DOHH2 (cell line): ENCODE measurements at regions not wholly inside any gene's neighbourhood (a gene's known extent, or its start where the extent isn't known, plus 50 kb on each side); places are given as distances from the start of the nearest gene placed in this dataset.

Source experiments
- H3F3A ChIP-seq: fragments of 200-600 bp; sonication (generic), shearing (Covaris generic); 2 replicates; pipeline ENCODE4 v1.6.0; 2016; ENCODE audit warnings: antibody characterized with exemption, mild to moderate bottlenecking; ENCODE audit not compliant: control insufficient read depth, insufficient read depth
- H3K27ac ChIP-seq: fragments of 200-600 bp; sonication (generic); 2 replicates; pipeline ENCODE4 v1.5.1; 2014; ENCODE audit warnings: low read depth, mild to moderate bottlenecking, low read length, moderate library complexity
- H3K27me3 ChIP-seq: fragments of 200-600 bp; sonication (generic); 2 replicates; pipeline ENCODE4 v1.6.1; 2014; ENCODE audit warnings: mild to moderate bottlenecking, low read length, mixed read lengths; ENCODE audit not compliant: control insufficient read depth
- H3K36me3 ChIP-seq: fragments of 200-600 bp; sonication (generic); 2 replicates; pipeline ENCODE4 v1.6.1; 2014; ENCODE audit warnings: mild to moderate bottlenecking, low read length, moderate library complexity, mixed read lengths; ENCODE audit not compliant: control insufficient read depth
- H3K4me1 ChIP-seq: fragments of 200-600 bp; sonication (generic); 2 replicates; pipeline ENCODE4 v1.6.1; 2014; ENCODE audit warnings: mild to moderate bottlenecking, low read length, mixed read lengths; ENCODE audit not compliant: control insufficient read depth
- H3K4me2 ChIP-seq: fragments of 200-600 bp; sonication (generic); 2 replicates; pipeline ENCODE4 v1.6.0; 2014; ENCODE audit warnings: mild to moderate bottlenecking, low read length, moderate library complexity
- H3K4me3 ChIP-seq: fragments of 200-600 bp; sonication (generic); 2 replicates; pipeline ENCODE4 v1.5.1; 2014; ENCODE audit warnings: mild to moderate bottlenecking, low read length, mixed read lengths
- H3K79me2 ChIP-seq: fragments of 200-600 bp; sonication (generic); 2 replicates; pipeline ENCODE4 v1.6.1; 2014; ENCODE audit warnings: mild to moderate bottlenecking, low read length, mixed read lengths; ENCODE audit not compliant: control insufficient read depth
- H3K9me2 ChIP-seq: fragments of 200-600 bp; sonication (generic); replicated peaks from 2 replicates; pipeline ENCODE4 v1.6.1; 2014; ENCODE audit warnings: mild to moderate bottlenecking, low read length, mixed read lengths; ENCODE audit not compliant: control insufficient read depth
- H3K9me3 ChIP-seq: fragments of 200-600 bp; sonication (generic); 2 replicates; pipeline ENCODE4 v1.6.1; 2014; ENCODE audit warnings: antibody characterized with exemption, low read length, mixed read lengths; ENCODE audit not compliant: control insufficient read depth, insufficient read depth
- H4K20me1 ChIP-seq: fragments of 200-600 bp; sonication (generic); 2 replicates; pipeline ENCODE4 v1.6.0; 2014; ENCODE audit warnings: low read depth, mild to moderate bottlenecking, antibody characterized with exemption, low read length, moderate library complexity; ENCODE audit not compliant: control insufficient read depth, insufficient read depth
- CTCF ChIP-seq: fragments of 200-600 bp; sonication (generic); IDR thresholded peaks from one replicate; pipeline ENCODE4 v1.5.1; 2014; ENCODE audit warnings: antibody characterized with exemption, mild to moderate bottlenecking, low read depth, low read length; ENCODE audit not compliant: poor library complexity, severe bottlenecking
- EZH2phosphoT487 ChIP-seq: fragments of 200-600 bp; sonication (generic); IDR thresholded peaks from 2 replicates; pipeline ENCODE4 v1.6.1; 2017; ENCODE audit warnings: borderline replicate concordance, mild to moderate bottlenecking, antibody characterized with exemption, low read length, moderate library complexity, mixed read lengths

- no peak overlapping the region for H3K4me2 ChIP-seq
- H3K9me3 ChIP-seq, result no peaks in the 10 kb centered on the region
- no peak overlapping the region for H3K27ac ChIP-seq
- no peaks in the 10 kb centered on the region for H3K4me1 ChIP-seq
- no peaks in the 10 kb centered on the region for H3K79me2 ChIP-seq
- H3F3A ChIP-seq, result no peaks in the 10 kb centered on the region
- no peaks in the 10 kb centered on the region for H4K20me1 ChIP-seq
- no peaks in the 10 kb centered on the region for H3K36me3 ChIP-seq
- no peak for TF ChIP-seq CTCF
- no peak for TF ChIP-seq EZH2phosphoT487
- no peak overlapping the region for H3K4me3 ChIP-seq
- no peaks in the 10 kb centered on the region for H3K27me3 ChIP-seq
- no peaks in the 10 kb centered on the region for H3K9me2 ChIP-seq
Measured at GRCh38 chr12:115251727-115252126, 567.8 kb upstream of the TBX3 start.

- no peak for TF ChIP-seq CTCF
- no peak for TF ChIP-seq EZH2phosphoT487
- H3K27me3 ChIP-seq, result no peaks in the 10 kb centered on the region
- no peaks in the 10 kb centered on the region for H3K36me3 ChIP-seq
- H3K9me3 ChIP-seq, result no peaks in the 10 kb centered on the region
- no peaks in the 10 kb centered on the region for H3F3A ChIP-seq
- no peak overlapping the region for H3K27ac ChIP-seq
- no peaks in the 10 kb centered on the region for H3K4me1 ChIP-seq
- H3K9me2 ChIP-seq, result no peaks in the 10 kb centered on the region
- no peak overlapping the region for H3K4me3 ChIP-seq
- no peaks in the 10 kb centered on the region for H3K79me2 ChIP-seq
- no peaks in the 10 kb centered on the region for H4K20me1 ChIP-seq
- no peak overlapping the region for H3K4me2 ChIP-seq
Measured at GRCh38 chr12:115249671-115250278, 565.8 kb upstream of the TBX3 start.

GRCh38 chr12:115245020-115245419, 561.0 kb upstream of the TBX3 start:
- H3K27ac ChIP-seq, result no peak overlapping the region
- no peaks in the 10 kb centered on the region for H3K9me3 ChIP-seq
- no peaks in the 10 kb centered on the region for H3K4me1 ChIP-seq
- no peak overlapping the region for H3K4me3 ChIP-seq
- no peak overlapping the region for H3K4me2 ChIP-seq
- TF ChIP-seq EZH2phosphoT487 (no peak), CTCF (no peak)
- no peaks in the 10 kb centered on the region for H3K27me3 ChIP-seq
- no peaks in the 10 kb centered on the region for H3K36me3 ChIP-seq
- H3K9me2 ChIP-seq, result no peaks in the 10 kb centered on the region
- H4K20me1 ChIP-seq, result no peaks in the 10 kb centered on the region
- H3K79me2 ChIP-seq, result no peaks in the 10 kb centered on the region
- no peaks in the 10 kb centered on the region for H3F3A ChIP-seq
